NB4 (cell line): ENCODE measurements at regions not wholly inside any gene's neighbourhood (a gene's known extent, or its start where the extent isn't known, plus 50 kb on each side); places are given as distances from the start of the nearest gene placed in this dataset.

Source experiments
- TF ChIP-seq, protein P1 (sequence below): IDR thresholded peaks from 2 replicates; pipeline ENCODE4 v1.6.1; 2011; ENCODE audit warnings: low read depth, low read length
- TF ChIP-seq, protein P2 (sequence below): IDR thresholded peaks from one replicate; pipeline ENCODE4 v1.5.1; 2012; ENCODE audit warnings: low read depth, low read length

DNA sequence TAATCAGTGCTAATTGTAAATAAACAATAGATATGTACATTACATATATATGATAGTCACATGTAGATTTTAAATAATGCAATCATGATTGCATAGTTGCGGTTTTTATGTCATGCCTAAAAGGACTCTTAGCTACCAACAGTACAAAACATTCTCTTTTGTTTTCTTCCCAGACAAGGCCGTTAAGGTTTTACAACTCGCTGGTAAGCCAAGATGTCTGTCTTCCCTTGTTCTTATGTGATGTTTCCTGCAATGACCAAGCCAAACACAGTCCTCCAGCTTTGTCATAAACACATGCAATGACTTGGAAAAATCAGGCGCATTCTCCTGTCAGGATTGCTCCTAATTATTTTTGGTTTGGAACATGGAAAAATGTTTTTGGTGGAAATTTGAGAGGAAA lies 192.3 kb upstream of the GLI3 start:
- TF ChIP-seq, protein P1, sequence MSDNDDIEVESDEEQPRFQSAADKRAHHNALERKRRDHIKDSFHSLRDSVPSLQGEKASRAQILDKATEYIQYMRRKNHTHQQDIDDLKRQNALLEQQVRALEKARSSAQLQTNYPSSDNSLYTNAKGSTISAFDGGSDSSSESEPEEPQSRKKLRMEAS = no peak
- TF ChIP-seq, protein P2, sequence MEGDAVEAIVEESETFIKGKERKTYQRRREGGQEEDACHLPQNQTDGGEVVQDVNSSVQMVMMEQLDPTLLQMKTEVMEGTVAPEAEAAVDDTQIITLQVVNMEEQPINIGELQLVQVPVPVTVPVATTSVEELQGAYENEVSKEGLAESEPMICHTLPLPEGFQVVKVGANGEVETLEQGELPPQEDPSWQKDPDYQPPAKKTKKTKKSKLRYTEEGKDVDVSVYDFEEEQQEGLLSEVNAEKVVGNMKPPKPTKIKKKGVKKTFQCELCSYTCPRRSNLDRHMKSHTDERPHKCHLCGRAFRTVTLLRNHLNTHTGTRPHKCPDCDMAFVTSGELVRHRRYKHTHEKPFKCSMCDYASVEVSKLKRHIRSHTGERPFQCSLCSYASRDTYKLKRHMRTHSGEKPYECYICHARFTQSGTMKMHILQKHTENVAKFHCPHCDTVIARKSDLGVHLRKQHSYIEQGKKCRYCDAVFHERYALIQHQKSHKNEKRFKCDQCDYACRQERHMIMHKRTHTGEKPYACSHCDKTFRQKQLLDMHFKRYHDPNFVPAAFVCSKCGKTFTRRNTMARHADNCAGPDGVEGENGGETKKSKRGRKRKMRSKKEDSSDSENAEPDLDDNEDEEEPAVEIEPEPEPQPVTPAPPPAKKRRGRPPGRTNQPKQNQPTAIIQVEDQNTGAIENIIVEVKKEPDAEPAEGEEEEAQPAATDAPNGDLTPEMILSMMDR = no peak
